ENCODE measurements at regions not wholly inside any gene's neighbourhood (a gene's known extent, or its start where the extent isn't known, plus 50 kb on each side); places are given as distances from the start of the nearest gene placed in this dataset.

- DNase-seq = no peak
- Histone ChIP-seq H4K5ac (ENCODE audit: low read length) (no peak overlapping the region), H2BK5ac (ENCODE audit: low read length) (no peak overlapping the region), H3K27me3 (ENCODE audit: insufficient read depth, low read length, poor library complexity) (no peaks in the 10 kb centered on the region), H3K4me3 (ENCODE audit: low read length) (no peak overlapping the region), H3K79me1 (ENCODE audit: low read length) (no peaks in the 10 kb centered on the region), H2BK15ac (replicated peaks; ENCODE audit: low read depth) (no peak overlapping the region), H3K4me2 (ENCODE audit: low read length) (no peak overlapping the region), H3K36me3 (ENCODE audit: control insufficient read depth, insufficient read depth, low read length) (no peaks in the 10 kb centered on the region), H3K9ac (ENCODE audit: low read length) (no peak overlapping the region), H3K4ac (ENCODE audit: low read depth, low read length) (no peak overlapping the region), H3K18ac (ENCODE audit: low read length) (no peak overlapping the region), H2BK120ac (ENCODE audit: low read depth, low read length) (no peak overlapping the region), H3K56ac (ENCODE audit: low read length) (no peak overlapping the region), H3K79me2 (ENCODE audit: control insufficient read depth, insufficient read depth, low read length) (no peaks in the 10 kb centered on the region), H3K23ac (ENCODE audit: low read length) (no peak overlapping the region), H2AK5ac (ENCODE audit: low read length) (no peak overlapping the region), H3K4me1 (ENCODE audit: control insufficient read depth, low read depth, low read length) (no peaks in the 10 kb centered on the region), H3K27ac (ENCODE audit: low read depth, low read length) (no peak overlapping the region), H4K8ac (ENCODE audit: low read depth, low read length) (no peak overlapping the region)
- no CpG with 5 or more reads among the region's 1 CpG for whole genome bisulfite sequencing (ENCODE audit: extremely low coverage, insufficient coverage, low lambda C conversion rate)
Observed at GRCh38 chr4:134663742-134664141, 462.2 kb upstream of the PABPC4L start.

DNA sequence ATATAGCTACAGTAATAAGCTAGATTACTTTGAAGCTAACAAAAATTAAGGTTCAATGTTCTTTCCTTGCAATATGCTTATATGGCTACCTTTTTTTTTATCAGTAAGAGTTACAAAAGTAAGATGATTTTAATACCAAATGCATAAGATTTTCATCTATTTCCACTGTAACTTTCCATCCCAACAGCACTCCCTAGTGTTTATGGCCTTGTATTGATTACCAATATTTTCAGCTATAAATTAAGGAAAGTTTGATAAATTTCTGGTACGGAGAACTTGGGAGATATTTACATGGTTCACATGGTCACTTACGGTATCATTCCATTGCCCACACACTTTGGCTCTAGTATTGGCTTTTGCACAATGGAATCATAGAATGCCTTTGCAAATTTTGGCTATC is 448.9 kb upstream of the PABPC4L start:
- Histone ChIP-seq H4K8ac (ENCODE audit: low read depth, low read length) (no peak overlapping the region), H2BK15ac (replicated peaks; ENCODE audit: low read depth) (no peak overlapping the region), H3K79me1 (ENCODE audit: low read length) (no peaks in the 10 kb centered on the region), H3K36me3 (ENCODE audit: control insufficient read depth, insufficient read depth, low read length) (no peaks in the 10 kb centered on the region), H3K4me1 (ENCODE audit: control insufficient read depth, low read depth, low read length) (no peaks in the 10 kb centered on the region), H2BK120ac (ENCODE audit: low read depth, low read length) (no peak overlapping the region), H3K18ac (ENCODE audit: low read length) (no peak overlapping the region), H3K4me3 (ENCODE audit: low read length) (no peak overlapping the region), H3K27ac (ENCODE audit: low read depth, low read length) (no peak overlapping the region), H3K79me2 (ENCODE audit: control insufficient read depth, insufficient read depth, low read length) (no peaks in the 10 kb centered on the region), H4K5ac (ENCODE audit: low read length) (no peak overlapping the region), H3K27me3 (ENCODE audit: insufficient read depth, low read length, poor library complexity) (no peaks in the 10 kb centered on the region), H2BK5ac (ENCODE audit: low read length) (no peak overlapping the region), H3K56ac (ENCODE audit: low read length) (no peak overlapping the region), H2AK5ac (ENCODE audit: low read length) (no peak overlapping the region), H3K23ac (ENCODE audit: low read length) (no peak overlapping the region), H3K9ac (ENCODE audit: low read length) (no peak overlapping the region), H3K4me2 (ENCODE audit: low read length) (no peak overlapping the region), H3K4ac (ENCODE audit: low read depth, low read length) (no peak overlapping the region)
- WGBS (ENCODE audit: extremely low coverage, insufficient coverage, low lambda C conversion rate) = no CpG with 5 or more reads among the region's 2 CpGs
- no peak for DNase-seq

DNA sequence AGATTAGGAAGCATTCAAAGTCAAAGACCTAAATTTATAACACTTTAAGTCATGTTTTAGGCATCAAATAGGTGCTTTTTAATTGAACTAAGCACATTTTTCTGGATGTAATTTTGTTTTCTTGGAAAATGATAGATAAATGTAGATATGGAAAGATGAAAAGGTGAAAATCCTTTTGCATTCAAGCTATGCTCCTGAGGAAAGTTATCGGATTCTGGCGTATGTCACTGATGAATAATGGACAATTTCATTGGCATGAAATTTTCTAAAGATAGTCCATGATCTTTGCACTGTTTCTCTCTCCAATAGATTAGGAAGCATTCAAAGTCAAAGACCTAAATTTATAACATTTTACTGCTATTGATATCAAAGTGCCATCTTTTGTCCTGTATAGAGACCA is 444.2 kb upstream of the PABPC4L start:
- no peaks in the 10 kb centered on the region for H3K36me3 ChIP-seq (ENCODE audit: control insufficient read depth, insufficient read depth, low read length)
- H2BK15ac ChIP-seq (replicated peaks; ENCODE audit: low read depth) = no peak overlapping the region
- no peak overlapping the region for H2AK5ac ChIP-seq (ENCODE audit: low read length)
- H4K8ac ChIP-seq (ENCODE audit: low read depth, low read length) = no peak overlapping the region
- H3K4me3 ChIP-seq (ENCODE audit: low read length) = no peak overlapping the region
- H3K4me1 ChIP-seq (ENCODE audit: control insufficient read depth, low read depth, low read length) = no peaks in the 10 kb centered on the region
- no peaks in the 10 kb centered on the region for H3K79me1 ChIP-seq (ENCODE audit: low read length)
- H3K18ac ChIP-seq (ENCODE audit: low read length) = no peak overlapping the region
- H3K27ac ChIP-seq (ENCODE audit: low read depth, low read length) = no peak overlapping the region
- H3K4ac ChIP-seq (ENCODE audit: low read depth, low read length) = no peak overlapping the region
- H3K9ac ChIP-seq (ENCODE audit: low read length) = no peak overlapping the region
- no CpG with 5 or more reads among the region's 2 CpGs for WGBS (ENCODE audit: extremely low coverage, insufficient coverage, low lambda C conversion rate)
- no peak overlapping the region for H2BK120ac ChIP-seq (ENCODE audit: low read depth, low read length)
- H4K5ac ChIP-seq (ENCODE audit: low read length) = no peak overlapping the region
- no peak overlapping the region for H3K4me2 ChIP-seq (ENCODE audit: low read length)
- no peaks in the 10 kb centered on the region for H3K27me3 ChIP-seq (ENCODE audit: insufficient read depth, low read length, poor library complexity)
- DNase-seq = no peak
- no peak overlapping the region for H3K56ac ChIP-seq (ENCODE audit: low read length)
- no peak overlapping the region for H2BK5ac ChIP-seq (ENCODE audit: low read length)
- no peak overlapping the region for H3K23ac ChIP-seq (ENCODE audit: low read length)
- H3K79me2 ChIP-seq (ENCODE audit: control insufficient read depth, insufficient read depth, low read length) = no peaks in the 10 kb centered on the region

- no peak overlapping the region for H3K4me3 ChIP-seq (ENCODE audit: low read length)
- no peak overlapping the region for H4K5ac ChIP-seq (ENCODE audit: low read length)
- no peak overlapping the region for H2BK120ac ChIP-seq (ENCODE audit: low read depth, low read length)
- no peaks in the 10 kb centered on the region for H3K79me1 ChIP-seq (ENCODE audit: low read length)
- no peak overlapping the region for H3K18ac ChIP-seq (ENCODE audit: low read length)
- no peak for DNase-seq
- WGBS (ENCODE audit: extremely low coverage, insufficient coverage, low lambda C conversion rate) = no CpG with 5 or more reads among the region's 7 CpGs
- H2BK5ac ChIP-seq (ENCODE audit: low read length) = no peak overlapping the region
- H3K4me1 ChIP-seq (ENCODE audit: control insufficient read depth, low read depth, low read length) = no peaks in the 10 kb centered on the region
- H3K4ac ChIP-seq (ENCODE audit: low read depth, low read length) = no peak overlapping the region
- no peak overlapping the region for H2BK15ac ChIP-seq (replicated peaks; ENCODE audit: low read depth)
- H3K23ac ChIP-seq (ENCODE audit: low read length) = no peak overlapping the region
- no peak overlapping the region for H3K9ac ChIP-seq (ENCODE audit: low read length)
- no peaks in the 10 kb centered on the region for H3K27me3 ChIP-seq (ENCODE audit: insufficient read depth, low read length, poor library complexity)
- H3K27ac ChIP-seq (ENCODE audit: low read depth, low read length) = no peak overlapping the region
- no peaks in the 10 kb centered on the region for H3K79me2 ChIP-seq (ENCODE audit: control insufficient read depth, insufficient read depth, low read length)
- no peak overlapping the region for H3K56ac ChIP-seq (ENCODE audit: low read length)
- H4K8ac ChIP-seq (ENCODE audit: low read depth, low read length) = no peak overlapping the region
- no peak overlapping the region for H3K4me2 ChIP-seq (ENCODE audit: low read length)
- no peaks in the 10 kb centered on the region for H3K36me3 ChIP-seq (ENCODE audit: control insufficient read depth, insufficient read depth, low read length)
- no peak overlapping the region for H2AK5ac ChIP-seq (ENCODE audit: low read length)
Observed at GRCh38 chr4:134636338-134637051, 434.9 kb upstream of the PABPC4L start.

- H3K56ac ChIP-seq (ENCODE audit: low read length) = no peak overlapping the region
- H3K27me3 ChIP-seq (ENCODE audit: insufficient read depth, low read length, poor library complexity) = no peaks in the 10 kb centered on the region
- H2AK5ac ChIP-seq (ENCODE audit: low read length) = no peak overlapping the region
- no peak overlapping the region for H2BK5ac ChIP-seq (ENCODE audit: low read length)
- no peak overlapping the region for H4K8ac ChIP-seq (ENCODE audit: low read depth, low read length)
- no peak overlapping the region for H4K5ac ChIP-seq (ENCODE audit: low read length)
- H3K36me3 ChIP-seq (ENCODE audit: control insufficient read depth, insufficient read depth, low read length) = no peaks in the 10 kb centered on the region
- H3K4me1 ChIP-seq (ENCODE audit: control insufficient read depth, low read depth, low read length) = no peaks in the 10 kb centered on the region
- H3K27ac ChIP-seq (ENCODE audit: low read depth, low read length) = no peak overlapping the region
- H3K4ac ChIP-seq (ENCODE audit: low read depth, low read length) = no peak overlapping the region
- no CpG with 5 or more reads among the region's 7 CpGs for WGBS (ENCODE audit: extremely low coverage, insufficient coverage, low lambda C conversion rate)
- H2BK120ac ChIP-seq (ENCODE audit: low read depth, low read length) = no peak overlapping the region
- DNase-seq = no peak
- H3K79me2 ChIP-seq (ENCODE audit: control insufficient read depth, insufficient read depth, low read length) = no peaks in the 10 kb centered on the region
- no peak overlapping the region for H3K4me3 ChIP-seq (ENCODE audit: low read length)
- no peak overlapping the region for H3K4me2 ChIP-seq (ENCODE audit: low read length)
- H3K18ac ChIP-seq (ENCODE audit: low read length) = no peak overlapping the region
- H2BK15ac ChIP-seq (replicated peaks; ENCODE audit: low read depth) = no peak overlapping the region
- H3K79me1 ChIP-seq (ENCODE audit: low read length) = no peaks in the 10 kb centered on the region
- no peak overlapping the region for H3K9ac ChIP-seq (ENCODE audit: low read length)
- no peak overlapping the region for H3K23ac ChIP-seq (ENCODE audit: low read length)
Observed at GRCh38 chr4:134634301-134634700, 432.7 kb upstream of the PABPC4L start.

GRCh38 chr4:134632056-134632455 is 430.5 kb upstream of the PABPC4L start:
- no peaks in the 10 kb centered on the region for H3K27me3 ChIP-seq (ENCODE audit: insufficient read depth, low read length, poor library complexity)
- DNase-seq = no peak
- no peaks in the 10 kb centered on the region for H3K4me1 ChIP-seq (ENCODE audit: control insufficient read depth, low read depth, low read length)
- no peak overlapping the region for H3K4me3 ChIP-seq (ENCODE audit: low read length)
- H3K79me1 ChIP-seq (ENCODE audit: low read length) = no peaks in the 10 kb centered on the region
- H4K8ac ChIP-seq (ENCODE audit: low read depth, low read length) = no peak overlapping the region
- no peak overlapping the region for H2BK5ac ChIP-seq (ENCODE audit: low read length)
- no peak overlapping the region for H3K4ac ChIP-seq (ENCODE audit: low read depth, low read length)
- H3K18ac ChIP-seq (ENCODE audit: low read length) = no peak overlapping the region
- WGBS (ENCODE audit: extremely low coverage, insufficient coverage, low lambda C conversion rate) = no CpG with 5 or more reads among the region's 1 CpG
- no peak overlapping the region for H3K4me2 ChIP-seq (ENCODE audit: low read length)
- no peak overlapping the region for H4K5ac ChIP-seq (ENCODE audit: low read length)
- no peaks in the 10 kb centered on the region for H3K79me2 ChIP-seq (ENCODE audit: control insufficient read depth, insufficient read depth, low read length)
- no peak overlapping the region for H3K9ac ChIP-seq (ENCODE audit: low read length)
- H3K27ac ChIP-seq (ENCODE audit: low read depth, low read length) = no peak overlapping the region
- H3K36me3 ChIP-seq (ENCODE audit: control insufficient read depth, insufficient read depth, low read length) = no peaks in the 10 kb centered on the region
- no peak overlapping the region for H2BK15ac ChIP-seq (replicated peaks; ENCODE audit: low read depth)
- no peak overlapping the region for H3K23ac ChIP-seq (ENCODE audit: low read length)
- no peak overlapping the region for H2BK120ac ChIP-seq (ENCODE audit: low read depth, low read length)
- H2AK5ac ChIP-seq (ENCODE audit: low read length) = no peak overlapping the region
- H3K56ac ChIP-seq (ENCODE audit: low read length) = no peak overlapping the region
